ENCODE measurements at regions not wholly inside any gene's neighbourhood (a gene's known extent, or its start where the extent isn't known, plus 50 kb on each side); places are given as distances from the start of the nearest gene placed in this dataset.

GRCh38 chr4:80145739-80146138, 51.6 kb upstream of the PRDM8 start:
- no peak for DNase-seq (ENCODE audit: low read depth in 1 of 2, low spot score in 1 of 2)

GRCh38 chr4:80144676-80145470, 52.4 kb upstream of the PRDM8 start:
- DNase-seq (ENCODE audit: low read depth in 1 of 2, low spot score in 1 of 2): no peak

- no peak for DNase-seq (ENCODE audit: low read depth in 1 of 2, low spot score in 1 of 2)
Observed at GRCh38 chr4:80143307-80143679, 54.0 kb upstream of the PRDM8 start.

- no peak for DNase-seq (ENCODE audit: low read depth in 1 of 2, low spot score in 1 of 2)
Observed at GRCh38 chr4:80142394-80143306, 54.7 kb upstream of the PRDM8 start.

GRCh38 chr4:80141543-80141942, 55.8 kb upstream of the PRDM8 start:
- DNase-seq (ENCODE audit: low read depth in 1 of 2, low spot score in 1 of 2): no peak

GRCh38 chr4:80140194-80140593, 57.1 kb upstream of the PRDM8 start:
- DNase-seq (ENCODE audit: low read depth in 1 of 2, low spot score in 1 of 2): no peak

- DNase-seq (ENCODE audit: low read depth in 1 of 2, low spot score in 1 of 2): no peak
Observed at GRCh38 chr4:80139671-80140070, 57.6 kb upstream of the PRDM8 start.

DNA sequence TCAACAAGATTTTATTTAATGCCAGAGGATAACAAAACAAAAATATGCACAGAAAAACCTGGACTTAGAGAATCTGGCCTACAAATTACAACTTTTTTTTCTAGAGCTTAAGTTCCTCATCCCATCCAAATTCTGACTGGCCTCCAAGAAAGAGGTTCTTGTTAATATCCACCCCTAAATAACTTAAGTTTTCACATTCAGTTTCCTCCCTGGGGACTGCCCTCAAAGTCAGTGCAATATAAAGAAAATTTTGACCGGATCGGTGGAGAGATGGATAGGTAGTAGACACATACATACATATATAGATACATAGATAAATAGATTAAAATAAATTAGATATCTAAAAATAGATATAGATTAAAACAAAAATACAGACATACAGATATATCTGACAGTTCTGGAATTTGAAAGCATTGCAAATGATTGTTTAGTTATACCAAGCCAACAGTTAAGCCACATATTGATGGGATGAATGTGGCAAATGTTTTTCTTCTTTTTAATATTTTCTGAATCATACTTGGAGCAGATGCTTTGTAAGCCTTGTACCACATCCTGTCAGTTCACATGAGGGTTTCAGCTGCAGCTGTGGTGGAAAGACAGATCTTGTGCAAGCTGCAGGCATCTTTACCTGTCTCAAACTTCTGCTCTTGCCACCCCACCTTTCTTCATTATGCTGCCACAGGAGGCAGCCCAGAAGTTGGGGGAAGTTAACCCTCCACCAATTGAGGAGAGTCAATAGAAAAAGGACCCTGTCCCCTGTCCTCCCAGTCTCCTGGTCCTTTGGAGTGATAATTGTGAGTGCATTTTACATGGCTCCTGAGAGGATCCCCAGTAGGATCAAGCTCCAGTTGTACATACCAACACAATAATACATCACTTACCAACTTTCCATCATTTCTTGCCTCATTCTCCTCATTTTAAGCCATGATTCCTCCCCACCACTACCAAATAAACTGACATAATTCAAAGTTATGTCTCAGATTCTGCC, 58.5 kb upstream of the PRDM8 start:
- peak in 1 of 2 donors; percentile 26 for DNase-seq (ENCODE audit: low read depth in 1 of 2, low spot score in 1 of 2)

DNA sequence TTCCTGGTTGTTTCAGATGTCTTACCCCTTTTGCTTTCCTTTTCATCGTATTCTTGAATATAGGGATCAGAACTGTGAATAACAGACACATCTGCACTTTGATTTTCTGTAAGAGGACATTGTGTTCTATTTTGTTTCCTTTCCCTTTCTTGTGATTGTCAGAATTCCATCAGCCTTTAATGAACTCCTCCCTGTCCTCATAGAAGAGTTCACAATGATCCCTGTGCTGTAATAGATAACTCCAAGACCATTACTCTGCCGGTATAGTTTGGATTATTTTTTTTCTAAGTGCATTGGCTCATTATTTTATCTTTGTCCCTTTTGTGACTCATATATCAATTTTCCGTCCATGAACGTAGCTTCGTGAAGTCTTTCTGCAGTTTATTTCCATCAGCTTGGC, 59.7 kb upstream of the PRDM8 start:
- DNase-seq (ENCODE audit: low read depth in 1 of 2, low spot score in 1 of 2): no peak

GRCh38 chr4:80136270-80136669, 61.0 kb upstream of the PRDM8 start:
- no peak for DNase-seq (ENCODE audit: low read depth in 1 of 2, low spot score in 1 of 2)

GRCh38 chr4:80135702-80136058, 61.6 kb upstream of the PRDM8 start:
- no peak for DNase-seq (ENCODE audit: low read depth in 1 of 2, low spot score in 1 of 2)

- no peak for DNase-seq (ENCODE audit: low read depth in 1 of 2, low spot score in 1 of 2)
Observed at GRCh38 chr4:80134936-80135701, 62.1 kb upstream of the ANTXR2 start.

DNA sequence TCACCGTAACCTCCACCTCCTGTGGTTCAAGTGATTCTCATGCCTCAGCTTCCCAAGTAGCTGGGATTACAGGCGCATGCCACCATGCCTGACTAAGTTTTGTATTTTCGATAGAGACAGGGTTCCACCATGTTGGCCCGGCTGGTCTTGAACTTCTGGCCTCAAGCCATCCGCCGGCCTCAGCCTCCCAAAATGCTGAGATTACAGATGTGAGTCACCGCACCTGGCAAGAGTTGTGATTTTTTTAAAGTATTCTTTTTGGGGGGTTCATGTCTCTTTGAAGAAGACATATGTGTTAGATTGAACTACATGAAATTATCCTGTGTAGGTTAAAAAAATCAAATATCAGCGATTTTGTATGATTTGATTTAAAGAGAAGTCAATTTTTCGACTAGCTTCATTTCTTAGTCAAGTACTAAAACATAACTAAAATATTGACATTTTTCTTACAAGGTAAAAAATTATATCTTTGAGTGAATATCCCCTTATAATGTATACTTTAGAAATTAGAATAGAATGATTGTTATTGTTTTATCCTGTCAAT, 60.3 kb upstream of the ANTXR2 start:
- DNase-seq (ENCODE audit: low read depth in 1 of 2, low spot score in 1 of 2): no peak

DNA sequence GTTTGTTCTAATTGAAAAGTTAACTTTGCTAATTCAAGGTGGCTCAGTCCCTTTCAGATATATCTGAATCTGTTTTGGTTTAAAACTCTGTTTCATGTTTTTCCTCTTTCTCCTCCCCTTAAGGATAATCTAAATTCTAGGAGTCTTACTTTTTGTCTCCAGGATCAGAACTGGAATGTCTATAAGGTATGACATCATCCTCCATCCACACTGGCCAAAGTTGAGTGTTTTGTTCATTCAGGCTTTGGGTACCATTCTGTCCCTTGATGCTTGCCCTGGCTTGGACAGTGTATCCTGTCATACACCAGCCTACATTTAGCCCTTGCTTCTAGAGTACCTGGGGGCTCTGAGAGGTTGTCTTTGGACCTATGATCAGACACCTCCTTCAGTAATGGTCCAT, 56.8 kb upstream of the ANTXR2 start:
- DNase-seq (ENCODE audit: low read depth in 1 of 2, low spot score in 1 of 2): no peak

GRCh38 chr4:80128941-80129340, 55.9 kb upstream of the ANTXR2 start:
- DNase-seq (ENCODE audit: low read depth in 1 of 2, low spot score in 1 of 2): no peak

DNA sequence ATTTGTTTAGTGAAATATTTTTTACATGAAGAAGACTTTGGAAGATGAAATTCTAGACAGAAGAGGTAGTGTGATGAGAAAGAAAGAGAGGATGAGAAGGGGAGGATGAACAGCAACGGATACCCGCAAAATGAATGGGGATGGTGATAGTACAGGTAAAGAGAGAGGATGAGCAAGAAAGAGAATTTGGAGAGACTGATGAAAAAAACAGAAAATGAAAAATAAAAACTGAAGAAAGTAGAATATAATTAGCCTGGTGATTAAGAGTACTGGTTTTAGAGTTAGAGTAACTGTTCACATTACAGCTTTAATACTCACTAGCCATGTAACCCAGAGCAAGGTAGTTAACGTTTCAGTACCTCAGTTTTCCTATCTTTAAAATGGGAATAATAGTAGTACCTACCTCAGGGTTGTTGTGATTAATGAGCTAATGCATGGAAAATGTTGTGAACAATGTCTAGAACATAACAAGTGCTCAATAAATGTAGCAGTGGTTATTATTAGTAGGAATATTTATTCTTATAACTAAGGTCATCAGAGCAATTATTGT, 54.9 kb upstream of the ANTXR2 start:
- no peak for DNase-seq (ENCODE audit: low read depth in 1 of 2, low spot score in 1 of 2)

DNA sequence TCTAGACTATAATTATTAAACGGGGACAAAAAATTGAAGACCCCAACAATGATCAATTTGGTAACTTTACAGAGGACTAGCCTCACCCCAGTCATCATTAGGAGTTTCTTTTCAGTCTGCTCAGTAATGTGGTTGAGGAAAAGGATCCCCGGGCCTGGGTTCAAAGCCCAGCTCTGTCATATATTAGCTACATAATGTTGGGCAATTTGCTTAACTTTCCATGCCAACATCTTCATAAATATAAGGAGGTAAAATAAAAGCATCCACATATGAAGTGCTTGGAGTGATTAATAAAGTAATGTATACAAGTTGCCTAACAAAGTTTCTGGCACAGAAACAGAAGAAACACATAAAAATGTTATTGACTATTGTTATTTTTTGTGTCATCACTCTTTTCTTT, 53.4 kb upstream of the ANTXR2 start:
- no peak for DNase-seq (ENCODE audit: low read depth in 1 of 2, low spot score in 1 of 2)

GRCh38 chr4:80125252-80126177, 52.5 kb upstream of the ANTXR2 start:
- DNase-seq (ENCODE audit: low read depth in 1 of 2, low spot score in 1 of 2): peak in 1 of 2 donors; percentile 25

All from activated CD4-positive, alpha-beta T cell treated with anti-CD3 and anti-CD28 coated beads, Interleukin-2, amount 50 U/mL, for 24 hours (primary cell).